ENCODE measurements at regions not wholly inside any gene's neighbourhood (a gene's known extent, or its start where the extent isn't known, plus 50 kb on each side); places are given as distances from the start of the nearest gene placed in this dataset.

- DNase-seq (ENCODE audit: low read depth) = peak; percentile 82
These were observed 228.8 kb downstream of the CDH11 start for GRCh38 chr16:64892835-64893785.

GRCh38 chr16:64889446-64889845 is 232.4 kb downstream of the CDH11 start:
- no peak for DNase-seq (ENCODE audit: low read depth)

- DNase-seq (ENCODE audit: low read depth) = no peak
These were observed 234.2 kb downstream of the CDH11 start for GRCh38 chr16:64887651-64888050.

GRCh38 chr16:64882078-64882784 is 239.6 kb downstream of the CDH11 start:
- no peak for DNase-seq (ENCODE audit: low read depth)

GRCh38 chr16:64880994-64881393 is 240.9 kb downstream of the CDH11 start:
- DNase-seq (ENCODE audit: low read depth) = peak; percentile 21

GRCh38 chr16:64880006-64880405 is 241.9 kb downstream of the CDH11 start:
- no peak for DNase-seq (ENCODE audit: low read depth)

- DNase-seq (ENCODE audit: low read depth) = no peak
These were observed 242.9 kb downstream of the CDH11 start for GRCh38 chr16:64878940-64879339.

- DNase-seq (ENCODE audit: low read depth) = no peak
These were observed 249.8 kb downstream of the CDH11 start for GRCh38 chr16:64872101-64872500.

- no peak for DNase-seq (ENCODE audit: low read depth)
These were observed 251.0 kb downstream of the CDH11 start for GRCh38 chr16:64870859-64871258.

- DNase-seq (ENCODE audit: low read depth) = no peak
These were observed 252.1 kb downstream of the CDH11 start for GRCh38 chr16:64869781-64870180.

GRCh38 chr16:64866021-64866420 is 255.8 kb downstream of the CDH11 start:
- no peak for DNase-seq (ENCODE audit: low read depth)

- no peak for DNase-seq (ENCODE audit: low read depth)
These were observed 256.7 kb downstream of the CDH11 start for GRCh38 chr16:64865069-64865696.

GRCh38 chr16:64864232-64864809 is 257.5 kb downstream of the CDH11 start:
- peak; percentile 71 for DNase-seq (ENCODE audit: low read depth)

GRCh38 chr16:64858076-64858475 is 263.8 kb downstream of the CDH11 start:
- DNase-seq (ENCODE audit: low read depth) = no peak

GRCh38 chr16:64857411-64857810 is 264.5 kb downstream of the CDH11 start:
- no peak for DNase-seq (ENCODE audit: low read depth)

GRCh38 chr16:64853551-64853950 is 268.3 kb downstream of the CDH11 start:
- no peak for DNase-seq (ENCODE audit: low read depth)

GRCh38 chr16:64846966-64847365 is 274.9 kb downstream of the CDH11 start:
- no peak for DNase-seq (ENCODE audit: low read depth)

- no peak for DNase-seq (ENCODE audit: low read depth)
These were observed 276.8 kb downstream of the CDH11 start for GRCh38 chr16:64845071-64845470.

GRCh38 chr16:64841482-64841881 is 280.4 kb downstream of the CDH11 start:
- no peak for DNase-seq (ENCODE audit: low read depth)

GRCh38 chr16:64841071-64841470 is 280.8 kb downstream of the CDH11 start:
- DNase-seq (ENCODE audit: low read depth) = no peak

- DNase-seq (ENCODE audit: low read depth) = peak; percentile 67
These were observed 291.2 kb downstream of the CDH11 start for GRCh38 chr16:64830653-64831052.

GRCh38 chr16:64829678-64830077 is 292.2 kb downstream of the CDH11 start:
- no peak for DNase-seq (ENCODE audit: low read depth)
